ENCODE measurements at regions not wholly inside any gene's neighbourhood (a gene's known extent, or its start where the extent isn't known, plus 50 kb on each side); places are given as distances from the start of the nearest gene placed in this dataset.

DNA sequence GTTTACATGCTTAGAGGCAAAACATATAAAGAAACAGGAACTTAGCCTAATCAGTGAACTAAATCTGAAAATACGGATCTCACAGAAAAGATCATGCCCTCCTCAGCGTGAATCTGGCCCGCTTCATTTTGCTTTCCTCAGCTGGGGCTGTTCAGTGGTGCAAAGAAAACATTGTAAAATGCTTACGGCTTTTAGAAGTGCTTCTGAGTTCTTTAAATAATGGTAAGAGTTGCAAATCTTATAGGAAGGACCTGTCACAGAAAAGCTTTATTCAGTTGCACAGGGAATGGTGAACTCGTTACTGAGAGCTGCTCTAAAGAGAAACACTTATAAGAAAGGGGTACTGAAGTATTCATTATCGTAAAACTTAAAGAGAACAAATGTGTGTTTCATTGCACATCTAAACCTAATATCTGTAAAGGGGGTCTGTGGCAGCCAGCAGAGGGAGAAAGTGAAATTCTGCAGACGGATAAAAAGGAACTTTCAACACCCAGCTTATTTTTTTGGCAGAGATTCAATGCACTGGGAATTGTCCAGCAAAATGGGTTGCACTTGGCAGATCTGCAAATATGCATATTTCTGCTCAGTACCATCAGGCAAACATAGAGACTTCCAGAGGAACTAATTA, 139.2 kb upstream of the ANK2 start:
- TF ChIP-seq, protein P1, sequence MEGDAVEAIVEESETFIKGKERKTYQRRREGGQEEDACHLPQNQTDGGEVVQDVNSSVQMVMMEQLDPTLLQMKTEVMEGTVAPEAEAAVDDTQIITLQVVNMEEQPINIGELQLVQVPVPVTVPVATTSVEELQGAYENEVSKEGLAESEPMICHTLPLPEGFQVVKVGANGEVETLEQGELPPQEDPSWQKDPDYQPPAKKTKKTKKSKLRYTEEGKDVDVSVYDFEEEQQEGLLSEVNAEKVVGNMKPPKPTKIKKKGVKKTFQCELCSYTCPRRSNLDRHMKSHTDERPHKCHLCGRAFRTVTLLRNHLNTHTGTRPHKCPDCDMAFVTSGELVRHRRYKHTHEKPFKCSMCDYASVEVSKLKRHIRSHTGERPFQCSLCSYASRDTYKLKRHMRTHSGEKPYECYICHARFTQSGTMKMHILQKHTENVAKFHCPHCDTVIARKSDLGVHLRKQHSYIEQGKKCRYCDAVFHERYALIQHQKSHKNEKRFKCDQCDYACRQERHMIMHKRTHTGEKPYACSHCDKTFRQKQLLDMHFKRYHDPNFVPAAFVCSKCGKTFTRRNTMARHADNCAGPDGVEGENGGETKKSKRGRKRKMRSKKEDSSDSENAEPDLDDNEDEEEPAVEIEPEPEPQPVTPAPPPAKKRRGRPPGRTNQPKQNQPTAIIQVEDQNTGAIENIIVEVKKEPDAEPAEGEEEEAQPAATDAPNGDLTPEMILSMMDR (conservative IDR thresholded peaks at IDR 0.05 in 1 of 2, IDR thresholded peaks at IDR 0.05 in 1 of 2; ENCODE audit: extremely low read depth in 1 of 2, insufficient read depth in 1 of 2, low read depth in 1 of 2, low read length in 2 of 2): no peak
- no peak for TF ChIP-seq EZH2 (IDR thresholded peaks at IDR 0.05; ENCODE audit: borderline replicate concordance, low read length)
